HG02610 (cell line): ENCODE measurements at regions not wholly inside any gene's neighbourhood (a gene's known extent, or its start where the extent isn't known, plus 50 kb on each side); places are given as distances from the start of the nearest gene placed in this dataset.

Experiments
- ATAC-seq: cut with Tn5 transposase; IDR thresholded peaks from one replicate; pipeline ENCODE4 v1.9.1; 2021; ENCODE audit warnings: mild to moderate bottlenecking, moderate library complexity; ENCODE audit not compliant: unreplicated experiment

DNA sequence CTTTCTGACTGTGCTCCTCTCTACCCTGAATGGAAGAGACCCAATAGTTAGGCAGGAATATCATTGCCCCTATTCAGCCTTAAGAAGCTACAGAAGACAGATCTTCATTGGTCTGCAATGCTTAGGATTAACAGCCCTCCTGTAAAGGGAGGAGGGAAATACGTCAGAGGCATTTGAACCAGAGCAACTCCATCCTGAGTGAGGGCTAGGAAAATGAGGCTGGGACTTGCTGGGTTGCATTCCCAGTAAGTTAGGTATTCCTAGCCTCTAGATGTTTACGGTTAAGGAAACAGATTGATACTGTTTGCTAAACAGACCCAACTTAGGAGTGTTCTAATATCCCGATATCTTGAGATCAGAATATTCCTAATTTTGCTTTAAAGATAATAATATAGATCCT lies 63.5 kb downstream of the PCDH18 start:
- ATAC-seq: no peak

DNA sequence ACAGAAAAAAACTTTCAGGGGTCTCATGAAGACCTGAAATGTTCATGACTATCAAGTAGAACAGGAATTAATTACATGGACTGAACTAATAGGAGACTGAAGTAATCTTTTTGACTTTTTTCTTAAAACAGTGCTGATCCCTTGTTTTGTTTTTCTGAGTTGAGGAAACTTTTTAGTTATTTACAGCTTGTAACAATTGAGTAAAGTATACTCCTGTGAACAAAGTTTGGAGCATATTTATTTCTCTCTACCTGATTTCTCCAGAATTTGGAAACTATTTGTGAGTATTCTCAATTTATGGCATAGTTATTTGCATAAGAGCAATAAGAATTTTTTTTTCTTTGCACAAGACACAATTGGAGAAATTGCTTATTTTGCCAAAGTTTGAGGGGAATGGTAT lies 64.8 kb downstream of the PCDH18 start:
- no peak for ATAC-seq

DNA sequence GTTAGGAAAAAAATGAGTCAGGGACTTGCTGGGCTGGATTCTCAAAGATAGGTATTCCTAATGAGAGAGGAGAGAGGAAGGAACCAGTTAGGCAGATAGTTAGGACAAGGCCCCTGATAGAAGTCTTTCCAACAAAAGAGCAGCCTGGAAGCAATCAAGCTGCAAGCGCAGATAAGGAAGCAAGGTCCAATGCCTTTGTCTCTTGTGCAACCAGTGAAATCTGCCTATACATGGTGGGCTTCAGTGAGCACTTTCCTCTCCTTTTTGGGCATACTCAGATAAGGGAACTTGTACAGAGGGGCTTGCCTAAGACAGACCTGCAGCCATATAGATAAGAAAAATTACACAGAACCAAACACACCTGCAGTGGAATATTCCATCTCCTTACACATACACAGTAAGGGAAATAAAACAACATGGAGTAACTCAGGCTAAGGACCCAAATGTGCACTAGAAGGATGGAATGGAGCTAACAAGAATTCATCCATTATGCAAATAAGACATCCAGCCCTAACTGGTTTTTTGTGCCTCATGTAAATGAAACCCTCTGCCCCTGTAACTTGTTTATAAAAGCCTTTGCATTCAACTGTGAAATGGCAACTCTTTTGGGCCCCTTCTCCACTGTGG lies 68.8 kb downstream of the PCDH18 start:
- no peak for ATAC-seq

DNA sequence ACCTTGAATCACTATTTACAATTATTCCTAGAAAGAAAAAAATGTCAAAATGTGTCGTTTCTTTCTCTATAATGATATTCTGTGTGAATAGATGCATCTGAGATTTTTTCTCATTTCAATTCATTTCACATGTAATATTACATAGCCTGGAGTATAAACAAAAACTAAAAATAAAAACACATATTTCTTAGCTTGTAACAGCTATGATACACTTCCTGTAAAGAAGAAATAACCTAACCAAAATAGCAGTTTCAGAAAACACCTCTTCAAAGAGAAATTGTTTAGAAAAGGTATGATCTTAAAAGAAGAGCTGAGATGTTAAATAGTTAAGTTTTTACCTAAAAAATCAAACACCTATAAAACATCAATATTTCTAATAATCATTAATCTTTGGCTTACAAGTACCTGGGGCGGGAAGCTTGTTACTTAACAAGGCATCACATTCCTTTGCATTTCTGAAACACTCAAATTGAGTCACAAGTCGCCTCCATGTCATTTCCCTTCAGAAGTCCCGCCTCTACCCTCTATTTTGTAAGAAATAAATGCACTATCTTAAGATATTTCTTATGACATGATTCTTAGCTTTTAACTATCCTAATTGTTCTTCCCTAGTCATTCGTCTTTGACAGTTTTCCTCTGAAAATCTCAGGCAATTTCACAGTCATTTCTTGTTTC lies 76.5 kb downstream of the PCDH18 start:
- no peak for ATAC-seq

DNA sequence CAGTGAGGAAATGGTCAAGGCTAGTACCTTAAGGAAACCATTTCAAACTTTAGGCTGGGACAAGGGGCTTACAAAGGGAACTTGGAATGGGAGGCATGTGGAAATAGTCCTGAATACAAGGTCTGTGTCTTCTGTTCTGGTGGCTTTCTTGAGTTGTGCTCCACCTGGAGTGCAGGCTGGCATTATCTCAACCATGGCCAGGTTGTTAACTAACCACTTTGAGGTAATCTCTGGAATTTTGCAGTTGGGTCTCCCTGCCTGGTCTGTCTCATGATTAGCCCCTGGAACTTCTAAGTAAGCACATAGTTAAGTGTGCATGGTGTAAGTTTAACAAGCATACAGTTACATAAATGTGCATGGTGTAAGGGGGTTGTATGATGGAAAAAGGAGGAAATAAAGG lies 77.5 kb downstream of the PCDH18 start:
- no peak for ATAC-seq

DNA sequence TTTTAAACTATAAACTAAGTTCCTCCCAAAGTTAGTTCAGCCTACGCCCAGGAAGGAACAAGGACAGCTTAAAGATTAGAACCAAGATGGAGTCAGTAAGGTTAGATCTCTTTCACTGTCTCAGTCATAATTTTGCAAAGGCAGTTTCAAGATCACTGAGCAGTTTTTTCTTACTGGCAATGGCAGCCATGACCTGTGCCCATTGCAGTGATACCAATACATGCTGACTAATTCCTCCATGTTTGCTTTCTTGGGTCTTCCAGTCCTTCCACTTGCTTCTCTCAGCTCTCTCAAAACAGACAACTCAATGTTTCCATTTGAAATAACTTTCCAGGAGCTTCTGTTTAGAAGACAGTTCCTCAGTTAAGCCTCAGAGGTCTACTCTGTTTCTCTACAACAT lies 79.5 kb downstream of the PCDH18 start:
- ATAC-seq: no peak

DNA sequence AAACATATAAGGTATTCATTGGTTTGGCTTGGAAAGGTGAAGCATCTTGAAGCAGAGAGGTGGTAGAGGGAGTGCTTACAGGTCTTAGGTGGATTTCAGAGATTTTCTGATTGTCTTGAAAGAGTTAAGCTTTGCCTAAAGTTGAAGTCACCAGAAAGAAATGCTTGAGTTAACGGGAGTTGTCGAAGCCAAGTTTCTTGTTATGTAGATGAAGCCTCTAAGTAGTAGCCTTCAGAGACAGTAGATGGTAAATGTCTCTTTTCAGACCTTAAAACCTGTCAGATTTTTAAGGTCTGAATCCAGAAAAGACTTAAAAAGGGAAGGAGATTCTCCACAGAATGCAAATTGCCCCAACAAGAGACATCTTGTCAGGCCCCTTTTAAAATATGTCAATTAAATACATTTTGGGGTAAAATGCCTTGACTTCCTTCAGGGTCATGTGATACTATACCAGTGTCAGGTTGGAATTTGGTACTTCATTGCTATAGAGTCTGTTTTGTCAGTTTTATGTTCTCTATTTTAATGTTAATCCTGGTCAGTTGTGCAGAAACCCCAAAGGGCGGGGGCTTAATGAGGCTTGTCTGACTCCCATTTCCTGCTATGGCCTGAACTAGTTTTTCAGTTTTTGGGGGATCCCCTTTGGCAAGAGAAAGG lies 81.0 kb downstream of the PCDH18 start:
- ATAC-seq: no peak

DNA sequence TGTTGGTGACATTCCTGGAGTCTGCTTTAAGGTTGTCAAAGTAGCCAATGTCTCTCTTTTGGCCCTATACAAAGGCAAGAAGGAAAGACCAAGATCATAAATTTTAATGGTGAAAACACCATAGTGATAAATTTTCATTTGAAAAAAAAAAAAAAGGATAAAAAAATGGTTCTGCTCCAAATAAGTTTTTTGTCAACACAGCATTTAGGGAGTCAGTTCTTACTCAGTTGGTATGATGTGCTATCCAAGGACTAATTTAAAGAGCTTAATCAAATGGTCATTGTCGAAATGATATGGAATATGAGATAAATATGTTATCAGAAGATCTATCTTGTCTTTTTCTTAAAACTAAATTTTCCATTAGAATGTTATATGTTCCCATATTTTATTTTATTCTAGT lies 83.9 kb downstream of the PCDH18 start:
- no peak for ATAC-seq

DNA sequence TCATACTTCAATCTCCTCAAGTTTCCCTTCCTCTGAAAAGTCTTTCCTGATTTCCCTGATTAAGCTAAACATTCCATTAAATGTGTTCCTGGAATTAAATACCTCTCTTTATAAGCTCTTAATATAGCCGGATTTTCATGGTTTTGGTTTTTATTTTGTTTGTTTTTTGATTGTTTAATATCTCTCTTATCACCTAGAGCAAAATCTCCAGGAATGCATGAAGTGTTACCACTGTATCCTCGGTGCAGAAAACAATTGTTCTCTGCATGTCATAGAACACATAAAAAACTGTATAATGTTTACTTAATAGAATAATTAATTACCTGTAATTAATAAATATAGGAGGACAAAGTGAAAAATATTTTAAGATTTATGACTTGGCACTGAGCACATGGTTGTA lies 86.2 kb downstream of the PCDH18 start:
- ATAC-seq: no peak

DNA sequence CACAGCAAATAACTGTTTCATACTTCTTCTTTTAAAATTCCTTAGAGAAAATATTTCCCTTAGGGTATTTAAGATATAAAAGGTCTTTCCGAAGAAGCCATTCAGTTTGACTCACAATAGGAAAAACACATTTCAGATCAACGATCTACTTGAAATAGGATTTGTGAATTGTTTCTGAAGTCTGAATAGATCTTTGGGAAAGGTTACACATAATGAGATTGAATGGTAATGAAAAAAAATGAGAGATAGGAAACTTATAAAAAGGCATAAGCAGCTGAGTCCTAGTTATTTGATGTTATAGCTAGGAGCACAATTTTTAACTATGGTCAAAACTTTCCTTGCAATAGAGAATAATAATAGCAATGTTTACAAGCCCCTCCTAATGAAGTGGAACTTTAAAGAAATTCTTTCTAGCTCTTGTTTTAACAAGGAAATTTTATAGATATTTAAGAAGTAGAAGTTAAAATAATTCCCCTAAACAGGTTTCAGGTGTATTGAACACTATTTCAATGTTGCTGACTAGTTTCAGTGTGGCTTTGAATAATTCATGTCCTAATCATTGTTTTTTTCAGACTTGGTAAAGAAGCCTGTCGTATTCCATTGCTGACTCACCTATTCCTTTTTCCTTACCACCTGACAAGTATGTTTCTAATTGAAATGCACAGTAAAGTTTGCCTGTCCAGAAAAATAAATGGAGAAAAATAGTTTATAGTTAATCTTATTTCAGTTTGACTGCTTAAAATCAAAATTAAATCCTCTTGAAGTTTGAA lies 89.1 kb downstream of the PCDH18 start:
- no peak for ATAC-seq

DNA sequence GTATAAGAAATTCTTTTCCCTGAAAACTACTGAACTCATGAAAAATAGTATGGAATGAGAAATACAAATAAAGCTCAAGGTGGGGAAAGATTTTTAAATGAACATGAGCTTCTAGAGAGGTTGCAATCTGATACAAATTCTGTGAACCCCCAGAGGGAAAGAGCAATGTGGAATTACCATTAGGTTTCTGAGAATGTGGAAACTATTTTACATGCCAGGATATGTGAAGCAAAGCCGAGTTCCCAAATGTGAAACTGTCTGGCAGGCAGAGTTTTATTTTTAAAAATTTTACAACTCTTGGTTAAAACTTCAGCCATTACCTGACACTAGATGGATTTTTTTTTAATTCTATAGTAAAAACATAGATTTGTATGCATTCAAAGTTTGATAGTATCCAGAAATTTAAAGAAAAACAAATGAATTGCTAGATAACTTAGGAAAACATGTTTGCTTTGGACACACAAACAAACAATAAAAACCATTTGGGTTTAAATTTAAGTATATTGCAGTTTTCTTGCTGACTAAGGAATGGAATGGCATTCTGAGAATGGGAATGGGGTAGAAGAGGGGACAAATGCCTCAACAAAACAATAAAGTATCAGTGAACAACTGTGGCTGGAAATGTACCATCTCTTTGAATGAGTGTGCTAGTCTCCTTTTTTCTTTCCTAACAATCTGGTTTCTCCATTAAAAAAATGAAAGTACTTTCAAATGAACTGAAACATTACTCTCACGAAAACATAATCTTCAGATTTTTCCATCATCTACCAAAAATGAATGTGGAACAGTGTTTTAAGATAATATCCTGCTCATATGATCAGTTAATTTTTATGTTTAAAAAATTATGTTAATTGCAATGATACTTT lies 99.6 kb downstream of the PCDH18 start:
- ATAC-seq: no peak

DNA sequence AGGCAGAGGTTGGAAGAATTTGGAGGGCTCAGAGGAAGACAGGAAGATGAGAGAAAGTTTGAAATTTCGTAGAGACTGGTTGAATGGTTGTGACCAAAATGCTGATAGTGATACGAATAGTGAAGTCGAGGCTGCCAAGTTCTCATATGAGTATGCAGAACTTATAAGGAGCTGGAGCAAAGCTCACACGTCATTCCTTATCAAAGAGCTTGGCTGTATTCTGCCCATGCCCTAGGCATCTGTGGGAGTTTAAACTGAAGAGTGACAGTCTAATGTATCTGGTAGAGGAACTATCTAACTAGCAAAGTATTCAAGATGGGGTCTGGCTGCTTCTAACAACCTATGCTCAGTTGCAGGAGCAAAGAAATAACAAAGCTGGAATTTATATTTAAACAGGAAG lies 102.1 kb downstream of the PCDH18 start:
- ATAC-seq: no peak

DNA sequence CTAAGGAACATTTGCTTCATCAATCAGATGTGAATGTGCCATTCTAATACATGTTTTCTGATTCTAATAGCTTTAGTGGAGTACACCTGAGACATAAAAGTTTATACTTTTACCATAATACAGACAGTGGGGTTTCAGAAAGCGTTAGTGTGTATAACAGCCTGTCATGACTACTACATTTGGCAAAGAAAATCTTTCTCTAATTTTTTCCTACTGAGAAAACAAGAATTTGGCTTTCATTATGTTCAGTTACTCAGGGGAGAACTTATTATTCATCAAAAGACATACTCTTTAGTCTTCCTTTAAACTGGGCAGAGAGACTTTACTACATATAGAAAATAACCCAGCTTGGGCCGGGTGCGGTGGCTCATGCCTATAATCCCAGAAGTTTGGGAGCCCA lies 104.9 kb downstream of the PCDH18 start:
- ATAC-seq: no peak

DNA sequence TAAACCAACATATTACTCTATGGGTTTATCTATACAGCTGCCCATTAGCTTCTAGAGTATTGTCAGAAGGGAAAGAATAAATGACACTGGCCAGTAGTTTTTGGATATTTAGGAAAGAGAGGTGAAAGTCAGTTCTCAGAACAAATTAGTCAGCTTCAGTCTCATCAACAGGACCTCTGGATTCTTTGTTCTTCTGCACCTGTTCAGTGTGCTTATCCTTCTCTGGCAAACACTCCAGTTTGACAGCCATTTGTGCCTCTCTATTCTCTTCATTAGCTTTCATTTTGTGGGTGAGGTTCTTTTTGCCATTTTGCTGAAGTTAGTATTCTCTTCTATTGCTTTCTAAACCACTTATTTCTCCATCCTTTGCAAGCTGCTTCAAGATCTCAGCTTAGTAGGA lies 107.0 kb downstream of the PCDH18 start:
- no peak for ATAC-seq

DNA sequence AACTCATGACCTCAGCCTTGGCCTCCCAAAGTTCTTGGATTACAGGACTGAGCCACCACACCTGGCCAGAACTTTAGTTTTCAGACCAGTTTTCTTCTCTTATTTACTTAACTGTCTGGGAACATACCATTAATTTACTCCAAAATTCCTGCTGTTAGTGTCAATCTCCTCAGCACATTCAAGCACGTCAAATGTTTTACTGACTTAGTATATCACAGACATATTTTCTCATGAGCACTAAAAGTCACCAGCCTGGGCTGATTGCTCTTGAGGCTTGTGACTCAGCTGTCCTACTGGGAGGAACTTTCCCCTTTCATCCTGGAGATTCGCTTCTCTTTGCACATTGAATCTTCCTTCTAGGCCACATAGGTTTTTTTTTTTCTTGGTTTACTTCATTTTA lies 109.6 kb downstream of the PCDH18 start:
- no peak for ATAC-seq

DNA sequence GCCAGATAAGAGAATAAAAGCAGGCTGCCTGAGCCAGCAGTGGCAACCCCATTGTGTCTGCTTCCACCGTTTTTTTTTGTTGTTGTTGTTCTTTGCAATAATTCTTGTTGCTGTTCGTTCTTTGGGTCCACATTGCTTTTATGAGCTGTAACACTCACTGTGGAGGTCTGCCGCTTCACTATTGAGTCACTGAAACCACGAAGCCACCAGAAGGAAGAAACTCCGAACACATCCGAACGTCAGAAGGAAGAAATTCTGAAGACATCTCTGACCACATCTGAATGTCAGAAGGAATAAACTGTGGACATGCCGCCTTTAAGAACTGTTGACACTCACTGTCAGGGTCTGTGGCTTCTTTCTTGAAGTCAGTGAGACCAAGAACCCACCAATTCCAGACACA lies 110.5 kb downstream of the PCDH18 start:
- ATAC-seq: no peak

DNA sequence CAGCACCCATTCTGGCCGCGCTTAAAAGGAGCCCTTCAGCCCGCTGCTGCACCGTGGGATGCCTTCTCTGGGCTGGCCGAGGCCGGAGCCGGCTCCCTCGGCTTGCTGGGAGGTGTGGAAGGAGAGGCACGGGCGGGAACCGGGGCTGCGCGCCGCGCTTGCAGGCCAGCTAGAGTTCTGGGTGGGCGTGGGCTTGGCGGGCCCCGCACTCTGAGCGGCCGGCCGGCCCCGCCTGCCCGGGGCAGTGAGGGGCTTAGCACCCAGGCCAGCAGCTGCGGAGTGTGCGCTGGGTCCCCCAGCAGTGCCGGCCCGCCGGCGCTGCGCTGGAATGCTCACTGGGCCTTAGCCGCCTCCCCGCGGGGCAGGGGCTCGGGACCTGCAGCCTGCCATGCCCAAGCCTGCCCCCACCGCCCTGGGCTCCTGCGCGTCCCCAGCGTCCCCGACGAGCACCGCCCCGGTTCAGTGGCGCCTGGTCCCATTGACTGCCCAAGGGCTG lies 111.3 kb downstream of the PCDH18 start:
- ATAC-seq: no peak

DNA sequence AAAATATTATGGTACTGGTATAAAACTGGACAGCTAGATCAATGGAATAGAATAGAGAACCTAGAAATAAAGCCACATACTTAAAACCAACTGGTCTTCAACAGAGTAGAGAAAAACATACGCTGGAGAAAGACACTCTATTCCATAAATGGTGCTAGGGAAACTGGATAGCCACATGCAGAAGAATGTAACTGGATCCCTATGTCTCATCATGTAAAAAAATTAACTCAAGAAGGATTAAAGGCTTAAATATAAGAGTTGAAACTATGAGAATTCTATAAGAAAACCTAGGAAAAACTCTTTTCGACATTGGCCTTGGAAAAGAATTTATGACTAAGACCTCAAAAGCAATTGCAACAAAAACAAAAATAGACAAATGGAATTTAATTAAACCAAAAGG lies 114.6 kb downstream of the PCDH18 start:
- ATAC-seq: no peak

DNA sequence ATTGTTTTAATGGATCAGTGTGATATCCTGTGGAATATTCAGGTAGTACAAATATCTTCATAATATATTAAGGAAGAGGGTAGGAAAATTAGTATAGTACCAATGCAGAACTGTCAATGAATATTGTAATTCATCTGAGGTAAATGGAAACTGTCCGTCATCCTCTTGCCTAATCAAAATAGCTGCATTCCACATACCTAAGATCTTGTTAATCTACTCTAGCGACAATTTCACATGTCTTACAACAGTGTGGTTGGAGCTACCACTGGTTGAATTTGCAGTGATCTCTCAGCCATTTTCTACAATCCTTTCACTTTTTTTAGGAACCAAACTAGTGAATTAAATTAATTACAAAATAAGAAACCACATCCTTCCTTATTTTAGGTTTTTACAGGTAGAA lies 117.5 kb downstream of the PCDH18 start:
- ATAC-seq: no peak

DNA sequence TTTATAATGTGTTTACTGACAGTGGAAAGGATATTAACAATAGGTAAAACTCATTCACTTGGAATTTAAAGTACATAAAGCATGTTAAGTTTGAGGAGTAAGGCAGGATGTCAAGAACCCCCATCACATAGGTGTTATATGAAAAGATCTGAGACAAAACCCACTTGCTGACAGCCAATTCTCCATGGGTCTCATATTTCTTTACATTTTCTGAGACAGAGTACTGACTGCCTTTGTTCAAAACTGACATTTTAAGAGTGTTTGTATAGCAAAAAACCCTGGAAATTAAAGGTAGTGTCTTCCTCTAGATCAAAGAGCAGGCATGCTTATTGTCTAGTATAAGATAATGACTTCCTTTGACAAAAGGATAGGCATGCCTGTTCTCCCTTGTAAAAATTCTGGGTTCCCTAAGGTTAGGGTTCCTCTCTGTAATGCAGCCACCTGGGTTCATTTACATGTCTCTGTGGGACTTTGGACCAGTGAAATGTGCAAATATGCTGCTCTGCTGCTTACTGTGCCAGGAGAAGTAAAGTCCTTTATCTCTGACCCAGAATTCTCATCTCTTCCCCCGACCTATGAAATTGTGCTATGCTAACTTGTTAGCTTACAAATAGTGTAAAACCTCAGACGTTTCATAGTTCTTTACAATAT lies 123.6 kb downstream of the PCDH18 start:
- no peak for ATAC-seq
